Left lung (tissue), 4 donors: ENCODE measurements at regions not wholly inside any gene's neighbourhood (a gene's known extent, or its start where the extent isn't known, plus 50 kb on each side); places are given as distances from the start of the nearest gene placed in this dataset.

Experiments
- ATAC-seq: fragments of 200-7000 bp; cut with Tn5 transposase; one replicate; pipeline ENCODE4 v1.9.1; 2020; ENCODE audit warnings: moderate library complexity
- DNase-seq, 4 donors: peaks; one replicate each; pipeline ENCODE4 v3.0.0-alpha.2; 2013 to 2020
- H3K27ac ChIP-seq, 2 donors: fragments of 200-600 bp; sonication (generic) in 1 of 2; one replicate each; pipeline versions ENCODE4 v1.5.0 to v1.8.0; 2020 to 2021
- H3K27me3 ChIP-seq, 2 donors: fragments of 200-600 bp; sonication (generic) in 1 of 2; one replicate each; pipeline versions ENCODE4 v1.5.0 to v1.8.0; 2020 to 2021
- H3K36me3 ChIP-seq, 2 donors: fragments of 200-600 bp; sonication (generic) in 1 of 2; one replicate each; pipeline versions ENCODE4 v1.5.0 to v1.8.0; 2020 to 2021
- H3K4me1 ChIP-seq, 2 donors: fragments of 200-600 bp; one replicate each; pipeline ENCODE4 v1.8.0; 2021
- H3K4me3 ChIP-seq, 2 donors: fragments of 200-600 bp; sonication (generic) in 1 of 2; one replicate each; pipeline versions ENCODE4 v1.5.0 to v1.8.0; 2020 to 2021; ENCODE audit warnings: mild to moderate bottlenecking in 1 of 2
- H3K9me3 ChIP-seq, 2 donors: fragments of 200-600 bp; sonication (generic) in 1 of 2; one replicate each; pipeline versions ENCODE4 v1.5.0 to v1.8.0; 2020 to 2021
- intact Hi-C, 2 donors: fragments of 100-400 bp; cut with DNase I; formaldehyde crosslinking; loops; one replicate each; pipeline versions ENCODE4 v1.11.2 to v1.14.2; 2022
- TF ChIP-seq, protein P1 (sequence below), 2 donors: fragments of 200-600 bp; sonication (generic) in 1 of 2; IDR thresholded peaks; one replicate each; pipeline versions ENCODE4 v1.5.0 to v1.8.0; 2021; ENCODE audit warnings: antibody characterized with exemption in 2 of 2
- donor health status: DM: no; HTN: yes; CAD: no.
- donor health status: DM: no; HTN: no; CAD: no.

DNA sequence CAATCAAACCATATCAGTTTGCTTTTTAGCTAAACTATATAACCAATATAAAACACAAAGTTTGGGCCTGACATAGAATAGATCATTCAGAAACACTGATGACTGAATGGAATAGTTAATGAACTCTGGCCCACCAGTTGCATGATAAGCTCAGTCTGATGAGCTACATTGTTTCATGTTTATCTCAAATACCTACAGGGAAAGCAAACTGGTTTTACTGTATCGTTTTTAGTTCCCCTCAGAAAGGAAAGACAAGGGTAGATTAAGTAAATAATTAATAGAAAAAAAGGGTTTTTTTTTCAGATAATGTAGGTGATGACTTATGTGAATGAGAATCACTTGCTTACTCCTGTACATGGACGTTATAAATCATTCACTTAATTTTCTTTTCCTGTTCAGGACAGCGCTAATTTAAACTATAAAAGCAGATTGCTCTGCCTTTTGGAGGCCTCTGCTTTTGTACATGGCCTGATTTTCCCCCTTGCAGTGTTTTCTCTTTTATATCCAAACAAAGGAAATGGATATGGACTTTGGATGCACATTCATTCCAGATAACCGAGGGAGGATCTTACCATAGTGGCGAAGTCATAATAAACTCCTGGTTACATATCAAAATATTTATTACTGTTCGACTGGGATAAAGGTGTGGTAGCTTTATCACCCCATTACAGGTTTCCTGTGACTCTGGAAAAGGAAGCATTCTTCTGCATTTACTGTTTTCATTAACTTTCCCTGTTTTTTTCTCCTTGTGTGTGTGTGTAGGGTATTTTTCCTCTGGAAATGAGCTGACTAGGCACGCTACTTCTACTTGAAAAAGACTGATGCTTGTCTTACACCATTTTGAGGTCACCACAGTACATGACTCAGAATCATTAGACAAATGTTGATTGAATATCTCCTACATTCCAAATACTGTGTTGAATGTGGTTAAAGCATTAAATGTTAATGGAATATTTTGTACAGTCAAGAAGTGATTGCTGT lies 373.1 kb upstream of the HS3ST1 start:
- Histone ChIP-seq H3K27ac (peak overlapping the region in 1 of 2 donors; percentile 18), H3K4me3 (no peak overlapping the region), H3K9me3 (no peaks in the 10 kb centered on the region), H3K4me1 (peaks cover 0 to 2% of the 10 kb centered on the region in 2 donors), H3K27me3 (no peaks in the 10 kb centered on the region), H3K36me3 (no peaks in the 10 kb centered on the region)
- intact Hi-C loops = no loop called here
- TF ChIP-seq, protein P1, sequence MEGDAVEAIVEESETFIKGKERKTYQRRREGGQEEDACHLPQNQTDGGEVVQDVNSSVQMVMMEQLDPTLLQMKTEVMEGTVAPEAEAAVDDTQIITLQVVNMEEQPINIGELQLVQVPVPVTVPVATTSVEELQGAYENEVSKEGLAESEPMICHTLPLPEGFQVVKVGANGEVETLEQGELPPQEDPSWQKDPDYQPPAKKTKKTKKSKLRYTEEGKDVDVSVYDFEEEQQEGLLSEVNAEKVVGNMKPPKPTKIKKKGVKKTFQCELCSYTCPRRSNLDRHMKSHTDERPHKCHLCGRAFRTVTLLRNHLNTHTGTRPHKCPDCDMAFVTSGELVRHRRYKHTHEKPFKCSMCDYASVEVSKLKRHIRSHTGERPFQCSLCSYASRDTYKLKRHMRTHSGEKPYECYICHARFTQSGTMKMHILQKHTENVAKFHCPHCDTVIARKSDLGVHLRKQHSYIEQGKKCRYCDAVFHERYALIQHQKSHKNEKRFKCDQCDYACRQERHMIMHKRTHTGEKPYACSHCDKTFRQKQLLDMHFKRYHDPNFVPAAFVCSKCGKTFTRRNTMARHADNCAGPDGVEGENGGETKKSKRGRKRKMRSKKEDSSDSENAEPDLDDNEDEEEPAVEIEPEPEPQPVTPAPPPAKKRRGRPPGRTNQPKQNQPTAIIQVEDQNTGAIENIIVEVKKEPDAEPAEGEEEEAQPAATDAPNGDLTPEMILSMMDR (IDR thresholded peaks at IDR 0.05) = no peak
- no peak for DNase-seq
- ATAC-seq = no peak

DNA sequence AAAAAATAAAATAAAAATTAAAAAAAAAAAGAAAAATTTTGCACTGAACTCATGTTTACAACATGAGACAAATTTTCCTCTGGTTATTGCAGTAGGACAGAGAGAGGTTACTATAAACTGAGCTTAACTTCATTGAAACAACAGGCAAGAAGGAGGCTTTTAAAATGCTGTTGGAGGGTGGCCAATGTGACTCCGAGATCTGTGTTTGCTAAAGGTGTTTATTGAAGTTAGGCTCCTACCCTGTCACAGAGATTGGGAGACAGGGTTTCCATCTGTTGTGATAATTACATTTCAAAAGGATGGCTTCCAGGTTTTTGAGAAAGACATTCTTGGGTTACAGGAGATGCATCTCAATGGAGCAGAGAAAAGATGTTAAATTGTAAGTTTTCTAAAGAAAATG lies 370.5 kb upstream of the HS3ST1 start:
- H3K27ac ChIP-seq = no peak overlapping the region
- no peak for DNase-seq

GRCh38 chr4:11791797-11792196 lies 363.1 kb upstream of the HS3ST1 start:
- Histone ChIP-seq H3K4me3 (no peak overlapping the region), H3K27me3 (no peaks in the 10 kb centered on the region), H3K36me3 (no peaks in the 10 kb centered on the region), H3K27ac (no peak overlapping the region), H3K4me1 (no peaks in the 10 kb centered on the region), H3K9me3 (peaks cover 0 to 4% of the 10 kb centered on the region in 2 donors)
- intact Hi-C loops = no loop called here
- TF ChIP-seq, protein P1 (IDR thresholded peaks at IDR 0.05) = no peak
- ATAC-seq (no peak), DNase-seq (no peak)

More for the DNA sequence above, 370.5 kb upstream of the HS3ST1 start:
- Histone ChIP-seq H3K4me3 (no peak overlapping the region), H3K9me3 (no peaks in the 10 kb centered on the region), H3K4me1 (no peaks in the 10 kb centered on the region), H3K36me3 (no peaks in the 10 kb centered on the region), H3K27me3 (no peaks in the 10 kb centered on the region)
- ATAC-seq = no peak
- intact Hi-C loops = no loop called here
- TF ChIP-seq, protein P1 (IDR thresholded peaks at IDR 0.05) = no peak

DNA sequence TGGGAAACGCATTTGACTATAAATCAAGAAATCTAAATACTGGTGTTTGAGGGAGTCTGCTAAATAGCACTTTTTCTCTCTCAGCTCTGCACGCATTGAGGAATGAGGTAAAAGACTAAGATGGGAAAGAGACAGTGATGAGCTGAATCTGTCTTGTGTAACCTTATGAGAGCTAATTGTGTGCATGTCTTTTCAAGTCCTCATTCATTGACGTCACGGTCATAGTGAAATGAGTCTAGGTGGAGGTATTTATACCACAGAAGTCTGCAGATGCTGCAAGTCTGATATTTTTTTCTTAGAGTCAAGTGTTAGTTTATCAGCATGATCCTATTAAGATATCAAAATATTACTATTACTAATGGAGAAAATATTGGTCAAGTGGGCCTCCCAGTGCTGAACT lies 361.5 kb upstream of the HS3ST1 start:
- intact Hi-C loops = no loop called here
- no peaks in the 10 kb centered on the region for H3K36me3 ChIP-seq
- H3K27ac ChIP-seq = no peak overlapping the region
- no peaks in the 10 kb centered on the region for H3K4me1 ChIP-seq
- DNase-seq = no peak
- H3K9me3 ChIP-seq = peaks cover 0 to 4% of the 10 kb centered on the region in 2 donors
- ATAC-seq = no peak
- H3K27me3 ChIP-seq = no peaks in the 10 kb centered on the region
- TF ChIP-seq, protein P1 (IDR thresholded peaks at IDR 0.05) = no peak
- no peak overlapping the region for H3K4me3 ChIP-seq

- H3K9me3 ChIP-seq = no peaks in the 10 kb centered on the region
- ATAC-seq (no peak), DNase-seq (no peak)
- H3K27me3 ChIP-seq = no peaks in the 10 kb centered on the region
- H3K27ac ChIP-seq = no peak overlapping the region
- intact Hi-C loops = no loop called here
- H3K36me3 ChIP-seq = no peaks in the 10 kb centered on the region
- H3K4me1 ChIP-seq = no peaks in the 10 kb centered on the region
- no peak overlapping the region for H3K4me3 ChIP-seq
- TF ChIP-seq, protein P1 (IDR thresholded peaks at IDR 0.05) = no peak
Measured at GRCh38 chr4:11783588-11783987, 354.9 kb upstream of the HS3ST1 start.
